ENCODE measurements at regions not wholly inside any gene's neighbourhood (a gene's known extent, or its start where the extent isn't known, plus 50 kb on each side); places are given as distances from the start of the nearest gene placed in this dataset.
"Not testable (repeated sequence)": the region's sequence is repeated elsewhere in the genome, so short reads cannot be mapped to it uniquely, and the experiment has no call there.

DNA sequence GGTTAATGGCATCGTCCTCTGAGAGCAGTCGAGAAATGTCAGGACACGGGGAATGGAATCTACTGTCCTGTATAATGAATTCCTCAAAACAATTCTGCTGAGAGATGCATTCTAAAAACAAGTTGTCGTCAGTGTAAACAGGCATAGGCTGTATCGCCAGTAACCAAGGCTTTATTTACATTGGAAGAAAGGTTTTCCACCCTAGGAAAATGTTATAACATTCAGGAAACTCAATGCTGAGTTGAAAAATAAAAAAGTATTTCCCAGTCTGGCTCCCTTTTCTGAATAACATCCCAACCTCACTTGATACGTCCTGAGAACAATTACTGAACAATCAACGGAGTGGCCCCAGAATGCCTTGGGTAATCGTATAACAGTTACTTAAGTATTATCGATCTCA is 79.6 kb upstream of the UCN3 start:
- Histone ChIP-seq H3K27ac (peak overlapping the region; percentile 92), H3K4me1 (replicated peaks; ENCODE audit: insufficient read depth) (peaks cover 32% of the 10 kb centered on the region), H3K9me2 (ENCODE audit: insufficient read depth) (no peaks in the 10 kb centered on the region), H4K20me1 (ENCODE audit: insufficient read depth) (no peaks in the 10 kb centered on the region), H3K9me3 (ENCODE audit: insufficient read depth, low read depth) (no peaks in the 10 kb centered on the region), H2AFZ (no peak overlapping the region), H3K4me2 (no peak overlapping the region), H3K79me2 (ENCODE audit: low read depth) (no peaks in the 10 kb centered on the region), H3K4me3 (no peak overlapping the region), H3K27me3 (ENCODE audit: insufficient read depth, low read depth) (no peaks in the 10 kb centered on the region), H3K36me3 (ENCODE audit: low read depth) (no peaks in the 10 kb centered on the region), H3F3A (ENCODE audit: insufficient read depth, low read depth) (no peaks in the 10 kb centered on the region; the same call in 1 of the 2 replicates)
- intact Hi-C loops (cut with micrococcal nuclease; ENCODE audit: unreplicated experiment) = no loop called here
- BruUV-seq (replicated peaks) = no TSS peak
- TF ChIP-seq EZH2 (IDR thresholded peaks at IDR 0.05; ENCODE audit: low read depth) = no peak
- TF ChIP-seq, protein P1, sequence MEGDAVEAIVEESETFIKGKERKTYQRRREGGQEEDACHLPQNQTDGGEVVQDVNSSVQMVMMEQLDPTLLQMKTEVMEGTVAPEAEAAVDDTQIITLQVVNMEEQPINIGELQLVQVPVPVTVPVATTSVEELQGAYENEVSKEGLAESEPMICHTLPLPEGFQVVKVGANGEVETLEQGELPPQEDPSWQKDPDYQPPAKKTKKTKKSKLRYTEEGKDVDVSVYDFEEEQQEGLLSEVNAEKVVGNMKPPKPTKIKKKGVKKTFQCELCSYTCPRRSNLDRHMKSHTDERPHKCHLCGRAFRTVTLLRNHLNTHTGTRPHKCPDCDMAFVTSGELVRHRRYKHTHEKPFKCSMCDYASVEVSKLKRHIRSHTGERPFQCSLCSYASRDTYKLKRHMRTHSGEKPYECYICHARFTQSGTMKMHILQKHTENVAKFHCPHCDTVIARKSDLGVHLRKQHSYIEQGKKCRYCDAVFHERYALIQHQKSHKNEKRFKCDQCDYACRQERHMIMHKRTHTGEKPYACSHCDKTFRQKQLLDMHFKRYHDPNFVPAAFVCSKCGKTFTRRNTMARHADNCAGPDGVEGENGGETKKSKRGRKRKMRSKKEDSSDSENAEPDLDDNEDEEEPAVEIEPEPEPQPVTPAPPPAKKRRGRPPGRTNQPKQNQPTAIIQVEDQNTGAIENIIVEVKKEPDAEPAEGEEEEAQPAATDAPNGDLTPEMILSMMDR (conservative IDR thresholded peaks at IDR 0.05) = no peak
- DNase-seq = no peak
- POLR2A ChIA-PET (ENCODE audit: unreplicated experiment) = interaction anchor here (0.6 kb wide), 2 partner anchors 261 to 300 kb away, joined by 5 read pairs; no protein-coding TSS in a partner anchor
- CTCF ChIA-PET = interaction anchor here (1.2 kb wide), 1 partner anchor 470 kb away, joined by 3 read pairs; no protein-coding TSS in a partner anchor

DNA sequence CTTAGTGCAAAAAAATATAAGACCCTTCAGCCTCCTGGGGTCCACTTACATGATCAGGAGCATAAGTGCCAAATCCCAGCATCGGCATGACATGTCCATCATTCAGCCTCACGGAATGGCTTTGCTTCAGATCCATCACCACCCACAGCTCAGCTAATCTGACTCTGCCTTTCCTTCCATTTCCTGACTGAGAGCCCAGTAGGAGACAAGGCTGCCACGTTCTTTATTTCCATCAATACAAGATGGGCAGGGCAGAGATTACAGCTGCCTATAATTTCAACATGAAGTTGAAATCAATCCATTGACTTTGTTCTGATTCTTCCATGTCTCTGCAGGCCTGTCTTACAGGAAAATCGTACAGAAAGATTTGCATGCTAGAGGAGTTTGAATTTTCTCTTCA is 76.4 kb upstream of the UCN3 start:
- POLR2A ChIA-PET (ENCODE audit: unreplicated experiment) = no interaction called here
- no peak overlapping the region for H3K27ac ChIP-seq
- no peaks in the 10 kb centered on the region for H3K27me3 ChIP-seq (ENCODE audit: insufficient read depth, low read depth)
- no peak overlapping the region for H3K4me3 ChIP-seq
- no TSS peak for BruUV-seq (replicated peaks)
- no peak for DNase-seq
- CTCF ChIA-PET = interaction anchor here (0.6 kb wide), 1 partner anchor 267 kb away, joined by 4 read pairs; no protein-coding TSS in a partner anchor
- H3K4me1 ChIP-seq (replicated peaks; ENCODE audit: insufficient read depth) = peaks cover 34% of the 10 kb centered on the region
- H3K79me2 ChIP-seq (ENCODE audit: low read depth) = no peaks in the 10 kb centered on the region
- peaks cover 16% of the 10 kb centered on the region for H3F3A ChIP-seq (ENCODE audit: insufficient read depth, low read depth)
- no peaks in the 10 kb centered on the region for H3K9me2 ChIP-seq (ENCODE audit: insufficient read depth)
- no peaks in the 10 kb centered on the region; the same call in none of the 2 replicates for H3K9me3 ChIP-seq (ENCODE audit: insufficient read depth, low read depth)
- TF ChIP-seq, protein P1 (conservative IDR thresholded peaks at IDR 0.05) = no peak
- no peak for TF ChIP-seq EZH2 (IDR thresholded peaks at IDR 0.05; ENCODE audit: low read depth)
- no peak overlapping the region for H3K4me2 ChIP-seq
- no peak overlapping the region for H2AFZ ChIP-seq
- H4K20me1 ChIP-seq (ENCODE audit: insufficient read depth) = no peaks in the 10 kb centered on the region
- intact Hi-C loops (cut with micrococcal nuclease; ENCODE audit: unreplicated experiment) = no loop called here
- H3K36me3 ChIP-seq (ENCODE audit: low read depth) = no peaks in the 10 kb centered on the region

DNA sequence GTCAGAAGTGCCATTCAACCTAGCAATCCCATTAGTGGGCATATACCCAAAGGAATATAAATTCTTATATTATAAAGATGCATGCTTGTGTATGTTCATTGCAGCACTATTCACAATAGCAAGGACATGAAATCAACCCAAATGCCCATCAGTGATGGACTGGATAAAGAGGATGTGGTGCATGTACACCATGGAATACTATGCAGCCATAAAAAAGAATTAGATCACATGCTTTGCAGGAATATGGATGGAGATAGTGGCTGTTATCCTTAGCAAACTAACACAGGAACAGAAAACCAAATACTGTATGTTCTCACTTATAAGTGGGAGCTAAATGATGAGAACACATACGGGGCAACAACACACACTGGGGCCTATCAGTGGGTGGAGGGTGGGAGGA is 75.5 kb upstream of the UCN3 start:
- H3K79me2 ChIP-seq (ENCODE audit: low read depth); intact Hi-C loops (cut with micrococcal nuclease; ENCODE audit: unreplicated experiment); DNase-seq; BruUV-seq (replicated peaks); H3K4me2 ChIP-seq; H2AFZ ChIP-seq; POLR2A ChIA-PET (ENCODE audit: unreplicated experiment); H4K20me1 ChIP-seq (ENCODE audit: insufficient read depth); H3K27me3 ChIP-seq (ENCODE audit: insufficient read depth, low read depth); H3K9me2 ChIP-seq (ENCODE audit: insufficient read depth); H3K27ac ChIP-seq; H3K9me3 ChIP-seq (ENCODE audit: insufficient read depth, low read depth); H3K4me3 ChIP-seq; H3K36me3 ChIP-seq (ENCODE audit: low read depth): not testable (repeated sequence)
- peaks cover 16% of the 10 kb centered on the region for H3F3A ChIP-seq (ENCODE audit: insufficient read depth, low read depth)
- H3K4me1 ChIP-seq (replicated peaks; ENCODE audit: insufficient read depth) = peaks cover 27% of the 10 kb centered on the region
- CTCF ChIA-PET = interaction anchor here (0.7 kb wide), 1 partner anchor 145 kb away, joined by 5 read pairs; no protein-coding TSS in a partner anchor
